Neural cell (in vitro differentiated cells): ENCODE measurements at regions not wholly inside any gene's neighbourhood (a gene's known extent, or its start where the extent isn't known, plus 50 kb on each side); places are given as distances from the start of the nearest gene placed in this dataset.

Source experiments
- H2AFZ ChIP-seq: fragments of 200-600, 300-800 bp; sonication (generic), shearing (Covaris generic); 2 replicates; pipeline ENCODE4 v1.6.0; 2014; ENCODE audit warnings: low read depth, mild to moderate bottlenecking, antibody characterized with exemption, low read length, moderate library complexity
- H3F3A ChIP-seq: fragments of 200-600 bp; shearing (Covaris generic); 2 replicates; pipeline ENCODE4 v1.6.1; 2016; ENCODE audit warnings: mild to moderate bottlenecking, moderate library complexity, mixed read lengths, antibody characterized with exemption, low read length; ENCODE audit not compliant: insufficient read depth, poor library complexity, severe bottlenecking
- H3K27ac ChIP-seq: fragments of 200-600, 300-800 bp; sonication (generic), shearing (Covaris generic); 2 replicates; pipeline ENCODE4 v1.5.1; 2014; ENCODE audit warnings: mild to moderate bottlenecking, low read length, moderate library complexity
- H3K27me3 ChIP-seq: fragments of 300-800, 200-600 bp; sonication (generic), shearing (Covaris generic); 2 replicates; pipeline ENCODE4 v1.6.0; 2014; ENCODE audit warnings: mild to moderate bottlenecking, low read depth, low read length, moderate library complexity; ENCODE audit not compliant: insufficient read depth
- H3K36me3 ChIP-seq: fragments of 300-800, 200-600 bp; sonication (generic), shearing (Covaris generic); 2 replicates; pipeline ENCODE4 v1.5.1; 2014; ENCODE audit warnings: mild to moderate bottlenecking, antibody characterized with exemption, low read length, moderate library complexity; ENCODE audit not compliant: insufficient read depth
- H3K4me2 ChIP-seq: fragments of 300-800, 200-600 bp; sonication (generic), shearing (Covaris generic); 2 replicates; pipeline ENCODE4 v1.6.0; 2014; ENCODE audit warnings: mild to moderate bottlenecking, low read length
- H3K4me3 ChIP-seq: fragments of 300-800, 200-600 bp; sonication (generic), shearing (Covaris generic); 2 replicates; pipeline ENCODE4 v1.5.1; 2014; ENCODE audit warnings: mild to moderate bottlenecking, low read length, moderate library complexity
- H3K79me2 ChIP-seq: fragments of 200-600 bp; shearing (Covaris generic); replicated peaks from 2 replicates; pipeline ENCODE4 v1.6.0; 2014; ENCODE audit warnings: mild to moderate bottlenecking, low read length, moderate library complexity; ENCODE audit not compliant: insufficient read depth
- H3K9ac ChIP-seq: fragments of 300-800, 200-600 bp; sonication (generic), shearing (Covaris generic); 2 replicates; pipeline ENCODE4 v1.6.1; 2016; ENCODE audit warnings: mild to moderate bottlenecking, low read length, mixed read lengths
- H3K9me2 ChIP-seq: fragments of 200-600 bp; shearing (Covaris generic); 2 replicates; pipeline ENCODE4 v1.6.1; 2016; ENCODE audit warnings: mild to moderate bottlenecking, low read length, mixed read lengths; ENCODE audit not compliant: insufficient read depth
- H3K9me3 ChIP-seq: fragments of 200-600, 300-800 bp; sonication (generic), shearing (Covaris generic); 2 replicates; pipeline ENCODE4 v1.6.1; 2016; ENCODE audit warnings: mild to moderate bottlenecking, mixed run types, low read length, moderate library complexity, mixed read lengths
- H4K20me1 ChIP-seq: fragments of 200-600 bp; shearing (Covaris generic); 2 replicates; pipeline ENCODE4 v1.6.1; 2016; ENCODE audit warnings: mild to moderate bottlenecking, mixed run types; ENCODE audit not compliant: insufficient read depth
- EP300 ChIP-seq: fragments of 450-650 bp; conservative IDR thresholded peaks from 2 replicates; pipeline ENCODE4 v1.6.1; 2014; ENCODE audit warnings: antibody characterized with exemption, mild to moderate bottlenecking, moderate library complexity; ENCODE audit not compliant: poor library complexity, severe bottlenecking
- EZH2 ChIP-seq: fragments of 200-600, 300-800 bp; shearing (Covaris generic), sonication (generic); IDR thresholded peaks from 2 replicates; pipeline ENCODE4 v1.6.1; 2014; ENCODE audit warnings: antibody characterized with exemption, low read length, borderline replicate concordance, mild to moderate bottlenecking; ENCODE audit not compliant: insufficient read depth, poor library complexity, severe bottlenecking
- MXI1 ChIP-seq: fragments of 450-650 bp; conservative IDR thresholded peaks from 2 replicates; pipeline ENCODE4 v1.6.1; 2014; ENCODE audit warnings: antibody characterized with exemption, mild to moderate bottlenecking; ENCODE audit not compliant: poor library complexity, severe bottlenecking
- POLR2AphosphoS5 ChIP-seq: IDR thresholded peaks from 2 replicates; pipeline ENCODE4 v1.6.1; 2012
- RAD21 ChIP-seq: fragments of 450-650 bp; conservative IDR thresholded peaks from 2 replicates; pipeline ENCODE4 v1.6.1; 2014; ENCODE audit warnings: antibody characterized with exemption, mild to moderate bottlenecking, moderate library complexity
- SMC3 ChIP-seq: fragments of 450-650 bp; conservative IDR thresholded peaks from 2 replicates; pipeline ENCODE4 v1.6.1; 2014; ENCODE audit warnings: antibody characterized with exemption, mild to moderate bottlenecking, moderate library complexity; ENCODE audit not compliant: poor library complexity
- TAF1 ChIP-seq: IDR thresholded peaks from 2 replicates; pipeline ENCODE4 v1.6.1; 2012; ENCODE audit warnings: low read depth
- TF ChIP-seq, protein P1 (sequence below): fragments of 450-650 bp; IDR thresholded peaks from 2 replicates; pipeline ENCODE4 v1.5.1; 2014; ENCODE audit warnings: antibody characterized with exemption, mild to moderate bottlenecking, moderate library complexity; ENCODE audit not compliant: poor library complexity, severe bottlenecking
- TF ChIP-seq, protein P2 (sequence below): IDR thresholded peaks from 2 replicates; pipeline ENCODE4 v1.6.1; 2012; ENCODE audit warnings: borderline replicate concordance

DNA sequence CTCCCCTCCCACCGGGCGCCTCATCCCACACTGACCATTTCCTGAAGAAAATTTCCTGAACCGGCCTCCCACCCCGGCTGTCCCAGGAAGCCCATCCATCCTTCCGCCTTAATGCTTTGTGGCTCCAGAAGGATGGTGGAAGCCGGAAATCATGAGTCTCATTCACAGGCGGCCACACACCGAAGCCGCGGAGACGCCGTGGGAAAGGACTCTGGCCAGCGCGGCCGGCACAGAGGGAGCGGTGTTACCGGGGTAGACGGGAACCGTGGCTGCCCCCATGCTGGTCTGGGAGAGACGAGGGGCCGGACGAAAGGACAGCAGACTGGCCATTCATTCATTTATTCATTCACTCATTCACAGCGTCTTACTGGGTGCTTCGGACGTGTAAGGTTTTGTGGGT lies 326.8 kb downstream of the SEC14L1 start:
- H3K9me3 ChIP-seq: no peaks in the 10 kb centered on the region
- no peak overlapping the region for H3K4me3 ChIP-seq
- TF ChIP-seq MXI1: no peak
- no peak for TF ChIP-seq RAD21
- no peak for TF ChIP-seq TAF1
- no peaks in the 10 kb centered on the region for H3K27me3 ChIP-seq
- no peak overlapping the region for H2AFZ ChIP-seq
- no peaks in the 10 kb centered on the region for H4K20me1 ChIP-seq
- H3K27ac ChIP-seq: no peak overlapping the region
- H3K36me3 ChIP-seq: no peaks in the 10 kb centered on the region
- H3F3A ChIP-seq: no peaks in the 10 kb centered on the region
- no peak overlapping the region for H3K9ac ChIP-seq
- H3K4me2 ChIP-seq: no peak overlapping the region
- peaks cover 40% of the 10 kb centered on the region for H3K79me2 ChIP-seq
- no peaks in the 10 kb centered on the region for H3K9me2 ChIP-seq

DNA sequence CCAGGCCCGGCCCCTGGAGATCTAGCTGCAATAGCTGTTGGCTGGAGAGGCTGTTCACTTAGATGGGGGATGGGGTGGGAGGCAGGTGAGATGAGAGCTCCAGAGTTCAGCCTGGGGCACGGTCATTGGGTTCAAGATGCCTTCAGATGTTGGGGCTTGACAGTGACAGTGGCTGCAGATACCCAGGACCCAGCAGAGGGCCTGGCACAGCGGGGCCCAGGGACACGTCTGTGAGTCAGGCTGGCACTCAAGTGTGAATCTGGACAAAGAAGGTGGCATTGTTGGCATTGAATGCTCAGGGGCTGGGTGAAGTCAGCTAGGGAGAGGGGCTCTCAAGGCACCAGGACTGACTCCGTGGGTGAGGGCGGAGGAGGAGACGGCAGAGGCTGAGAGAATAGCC lies 328.1 kb downstream of the SEC14L1 start:
- Histone ChIP-seq H3K27ac (no peak overlapping the region), H4K20me1 (no peaks in the 10 kb centered on the region), H3K9me2 (no peaks in the 10 kb centered on the region), H3F3A (peaks cover 2% of the 10 kb centered on the region), H3K4me3 (no peak overlapping the region), H2AFZ (no peak overlapping the region), H3K4me2 (no peak overlapping the region), H3K9me3 (no peaks in the 10 kb centered on the region), H3K27me3 (no peaks in the 10 kb centered on the region), H3K36me3 (no peaks in the 10 kb centered on the region), H3K79me2 (peaks cover 44% of the 10 kb centered on the region), H3K9ac (no peak overlapping the region)
- no peak for TF ChIP-seq SMC3
- no peak for TF ChIP-seq MXI1
- no peak for TF ChIP-seq POLR2AphosphoS5
- TF ChIP-seq EZH2: no peak
- TF ChIP-seq, protein P1, sequence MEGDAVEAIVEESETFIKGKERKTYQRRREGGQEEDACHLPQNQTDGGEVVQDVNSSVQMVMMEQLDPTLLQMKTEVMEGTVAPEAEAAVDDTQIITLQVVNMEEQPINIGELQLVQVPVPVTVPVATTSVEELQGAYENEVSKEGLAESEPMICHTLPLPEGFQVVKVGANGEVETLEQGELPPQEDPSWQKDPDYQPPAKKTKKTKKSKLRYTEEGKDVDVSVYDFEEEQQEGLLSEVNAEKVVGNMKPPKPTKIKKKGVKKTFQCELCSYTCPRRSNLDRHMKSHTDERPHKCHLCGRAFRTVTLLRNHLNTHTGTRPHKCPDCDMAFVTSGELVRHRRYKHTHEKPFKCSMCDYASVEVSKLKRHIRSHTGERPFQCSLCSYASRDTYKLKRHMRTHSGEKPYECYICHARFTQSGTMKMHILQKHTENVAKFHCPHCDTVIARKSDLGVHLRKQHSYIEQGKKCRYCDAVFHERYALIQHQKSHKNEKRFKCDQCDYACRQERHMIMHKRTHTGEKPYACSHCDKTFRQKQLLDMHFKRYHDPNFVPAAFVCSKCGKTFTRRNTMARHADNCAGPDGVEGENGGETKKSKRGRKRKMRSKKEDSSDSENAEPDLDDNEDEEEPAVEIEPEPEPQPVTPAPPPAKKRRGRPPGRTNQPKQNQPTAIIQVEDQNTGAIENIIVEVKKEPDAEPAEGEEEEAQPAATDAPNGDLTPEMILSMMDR: no peak
- TF ChIP-seq TAF1: no peak
- no peak for TF ChIP-seq EP300
- TF ChIP-seq, protein P2, sequence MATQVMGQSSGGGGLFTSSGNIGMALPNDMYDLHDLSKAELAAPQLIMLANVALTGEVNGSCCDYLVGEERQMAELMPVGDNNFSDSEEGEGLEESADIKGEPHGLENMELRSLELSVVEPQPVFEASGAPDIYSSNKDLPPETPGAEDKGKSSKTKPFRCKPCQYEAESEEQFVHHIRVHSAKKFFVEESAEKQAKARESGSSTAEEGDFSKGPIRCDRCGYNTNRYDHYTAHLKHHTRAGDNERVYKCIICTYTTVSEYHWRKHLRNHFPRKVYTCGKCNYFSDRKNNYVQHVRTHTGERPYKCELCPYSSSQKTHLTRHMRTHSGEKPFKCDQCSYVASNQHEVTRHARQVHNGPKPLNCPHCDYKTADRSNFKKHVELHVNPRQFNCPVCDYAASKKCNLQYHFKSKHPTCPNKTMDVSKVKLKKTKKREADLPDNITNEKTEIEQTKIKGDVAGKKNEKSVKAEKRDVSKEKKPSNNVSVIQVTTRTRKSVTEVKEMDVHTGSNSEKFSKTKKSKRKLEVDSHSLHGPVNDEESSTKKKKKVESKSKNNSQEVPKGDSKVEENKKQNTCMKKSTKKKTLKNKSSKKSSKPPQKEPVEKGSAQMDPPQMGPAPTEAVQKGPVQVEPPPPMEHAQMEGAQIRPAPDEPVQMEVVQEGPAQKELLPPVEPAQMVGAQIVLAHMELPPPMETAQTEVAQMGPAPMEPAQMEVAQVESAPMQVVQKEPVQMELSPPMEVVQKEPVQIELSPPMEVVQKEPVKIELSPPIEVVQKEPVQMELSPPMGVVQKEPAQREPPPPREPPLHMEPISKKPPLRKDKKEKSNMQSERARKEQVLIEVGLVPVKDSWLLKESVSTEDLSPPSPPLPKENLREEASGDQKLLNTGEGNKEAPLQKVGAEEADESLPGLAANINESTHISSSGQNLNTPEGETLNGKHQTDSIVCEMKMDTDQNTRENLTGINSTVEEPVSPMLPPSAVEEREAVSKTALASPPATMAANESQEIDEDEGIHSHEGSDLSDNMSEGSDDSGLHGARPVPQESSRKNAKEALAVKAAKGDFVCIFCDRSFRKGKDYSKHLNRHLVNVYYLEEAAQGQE: no peak

DNA sequence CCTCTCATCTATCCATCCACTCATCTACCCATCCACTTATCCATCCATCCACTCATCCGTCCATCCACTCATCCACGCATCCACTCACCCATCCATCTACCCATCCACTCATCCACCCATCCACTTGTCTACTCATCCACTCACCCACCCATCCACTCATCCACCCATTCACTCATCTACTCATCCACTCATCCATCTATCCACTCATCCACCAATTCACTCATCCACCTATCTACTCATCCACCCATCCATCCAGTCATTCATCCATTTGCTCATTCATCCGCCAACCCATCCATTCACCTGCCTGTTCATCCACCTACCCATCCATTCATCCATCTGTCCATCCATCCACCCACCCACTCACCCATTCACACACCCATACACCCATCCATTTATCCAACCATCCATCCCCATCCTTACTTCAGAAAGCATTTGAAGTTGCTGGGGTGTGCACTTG lies 329.6 kb downstream of the SEC14L1 start:
- Histone ChIP-seq H3K4me2 (no peak overlapping the region), H3K4me3 (no peak overlapping the region), H3K79me2 (peaks cover 45% of the 10 kb centered on the region), H4K20me1 (no peaks in the 10 kb centered on the region), H3K27me3 (no peaks in the 10 kb centered on the region), H3K9me3 (no peaks in the 10 kb centered on the region), H3K9ac (no peak overlapping the region), H3K36me3 (no peaks in the 10 kb centered on the region), H2AFZ (no peak overlapping the region), H3K27ac (no peak overlapping the region), H3K9me2 (no peaks in the 10 kb centered on the region), H3F3A (peaks cover 2% of the 10 kb centered on the region)
- TF ChIP-seq EZH2 (no peak), MXI1 (no peak), TAF1 (no peak), POLR2AphosphoS5 (no peak), SMC3 (no peak), RAD21 (no peak), EP300 (no peak)
- TF ChIP-seq, protein P2: no peak
- TF ChIP-seq, protein P1: no peak
